Right lobe of liver (tissue), 4 donors: ENCODE measurements at regions not wholly inside any gene's neighbourhood (a gene's known extent, or its start where the extent isn't known, plus 50 kb on each side); places are given as distances from the start of the nearest gene placed in this dataset.

Experiments
- POLR2A ChIP-seq: fragments of 450-650 bp; IDR thresholded peaks from one replicate; pipeline ENCODE4 v1.6.1; 2017; ENCODE audit warnings: antibody characterized with exemption, mild to moderate bottlenecking
- TF ChIP-seq, protein P1 (sequence below), 4 donors: fragments of 200-600 bp in 3 of 4; fragments of 450-650 bp in 1 of 4; IDR thresholded peaks; one replicate each; pipeline versions ENCODE4 v1.5.1 to v1.8.0; 2016 to 2022; ENCODE audit warnings: antibody characterized with exemption in 4 of 4, mild to moderate bottlenecking in 2 of 4
- donor health status: DM: no; HTN: no; CAD: no.
- donor health status: DM: no; HTN: no; CAD: no.
- donor health status: DM: no; HTN: yes; CAD: no.

DNA sequence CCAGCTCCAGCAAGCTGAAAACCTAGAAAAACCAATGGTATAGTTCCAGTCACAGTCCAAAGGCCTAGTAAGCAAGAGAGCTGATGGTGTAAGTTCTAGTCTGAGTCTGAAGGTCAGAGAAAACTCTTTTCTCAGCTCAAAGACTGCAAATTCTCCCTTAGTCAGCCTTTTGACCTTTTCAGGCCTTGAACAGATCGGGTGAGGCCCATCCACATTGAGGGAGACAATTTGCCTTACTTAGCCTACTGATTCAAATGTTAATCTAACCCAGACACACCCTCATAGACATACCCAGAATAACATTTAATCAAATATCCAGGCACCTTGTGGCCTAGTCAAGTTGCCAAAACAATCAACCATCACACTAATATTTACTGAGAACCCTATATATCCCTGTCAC lies 110.8 kb upstream of the KCNJ3 start:
- TF ChIP-seq POLR2A: no peak
- TF ChIP-seq, protein P1, sequence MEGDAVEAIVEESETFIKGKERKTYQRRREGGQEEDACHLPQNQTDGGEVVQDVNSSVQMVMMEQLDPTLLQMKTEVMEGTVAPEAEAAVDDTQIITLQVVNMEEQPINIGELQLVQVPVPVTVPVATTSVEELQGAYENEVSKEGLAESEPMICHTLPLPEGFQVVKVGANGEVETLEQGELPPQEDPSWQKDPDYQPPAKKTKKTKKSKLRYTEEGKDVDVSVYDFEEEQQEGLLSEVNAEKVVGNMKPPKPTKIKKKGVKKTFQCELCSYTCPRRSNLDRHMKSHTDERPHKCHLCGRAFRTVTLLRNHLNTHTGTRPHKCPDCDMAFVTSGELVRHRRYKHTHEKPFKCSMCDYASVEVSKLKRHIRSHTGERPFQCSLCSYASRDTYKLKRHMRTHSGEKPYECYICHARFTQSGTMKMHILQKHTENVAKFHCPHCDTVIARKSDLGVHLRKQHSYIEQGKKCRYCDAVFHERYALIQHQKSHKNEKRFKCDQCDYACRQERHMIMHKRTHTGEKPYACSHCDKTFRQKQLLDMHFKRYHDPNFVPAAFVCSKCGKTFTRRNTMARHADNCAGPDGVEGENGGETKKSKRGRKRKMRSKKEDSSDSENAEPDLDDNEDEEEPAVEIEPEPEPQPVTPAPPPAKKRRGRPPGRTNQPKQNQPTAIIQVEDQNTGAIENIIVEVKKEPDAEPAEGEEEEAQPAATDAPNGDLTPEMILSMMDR (IDR thresholded peaks at IDR 0.05): no peak
